Activated T-helper 1 cell treated with anti-CD3 and anti-CD28 coated beads, Interleukin-2, amount 50 U/mL, for 16 hours (primary cell): ENCODE measurements at regions not wholly inside any gene's neighbourhood (a gene's known extent, or its start where the extent isn't known, plus 50 kb on each side); places are given as distances from the start of the nearest gene placed in this dataset.
"Not testable (repeated sequence)": the region's sequence is repeated elsewhere in the genome, so short reads cannot be mapped to it uniquely, and the experiment has no call there.

ENCODE experiments used
- DNase-seq, 2 donors: peaks; one replicate each; pipeline ENCODE4 v3.0.0-alpha.2; 2020; ENCODE audit warnings: low read depth in 1 of 2, low spot score in 1 of 2

DNA sequence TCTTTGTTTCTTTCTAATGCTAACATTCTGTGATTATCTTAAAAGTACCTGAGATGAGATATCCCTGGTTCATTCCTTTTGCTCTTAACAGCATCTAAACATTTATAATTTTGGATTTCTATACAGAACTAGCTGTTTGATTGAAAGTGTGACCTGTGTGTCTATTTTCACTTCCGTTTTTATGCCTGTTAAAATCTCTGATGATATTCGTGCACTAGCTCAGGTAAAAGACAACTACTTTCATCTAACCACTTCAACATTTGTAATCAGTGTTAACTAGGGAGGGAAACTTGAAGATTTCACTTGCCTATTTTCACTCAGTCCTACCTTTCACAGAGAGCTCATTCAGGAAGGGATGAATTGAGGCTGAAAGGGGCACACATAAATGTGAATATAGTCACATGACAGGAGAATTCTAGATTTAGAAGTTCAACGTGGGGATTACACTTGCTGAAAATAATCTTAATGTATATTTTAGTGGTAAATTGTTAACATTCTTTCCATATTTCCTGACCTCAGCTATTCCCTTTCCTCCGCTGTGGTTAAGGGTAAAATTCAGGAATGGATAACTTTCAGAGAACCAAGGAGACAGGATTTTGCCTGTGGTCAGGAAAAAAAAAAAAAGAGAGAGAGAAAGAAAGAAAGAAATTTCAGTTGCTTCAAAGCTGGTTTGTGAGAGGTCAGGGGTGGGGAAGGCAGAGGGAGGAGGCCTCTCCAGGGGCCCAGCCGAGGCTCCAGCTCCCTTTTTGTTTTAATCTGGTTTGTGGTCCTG, 159.8 kb upstream of the TSC22D2 start:
- no peak for DNase-seq

DNA sequence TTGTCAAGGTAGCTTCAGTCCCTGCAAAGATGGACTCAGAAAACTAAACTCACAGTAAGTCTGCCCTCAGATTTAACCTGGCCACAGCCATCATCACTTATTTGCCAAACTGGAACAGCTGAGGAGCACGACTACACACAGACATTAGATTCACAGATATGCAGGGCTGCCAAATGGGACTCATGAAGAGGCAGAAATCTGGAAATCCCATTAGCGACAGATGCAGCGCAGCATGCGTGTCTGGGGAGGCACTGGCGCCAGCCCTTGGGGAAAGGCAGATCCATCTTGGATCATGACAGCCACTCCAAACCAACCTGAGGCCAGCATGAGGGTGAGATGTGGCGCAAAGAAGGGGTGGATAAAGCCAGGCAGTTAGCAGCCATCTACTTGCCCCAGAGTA, 160.7 kb upstream of the TSC22D2 start:
- DNase-seq, result no peak

DNA sequence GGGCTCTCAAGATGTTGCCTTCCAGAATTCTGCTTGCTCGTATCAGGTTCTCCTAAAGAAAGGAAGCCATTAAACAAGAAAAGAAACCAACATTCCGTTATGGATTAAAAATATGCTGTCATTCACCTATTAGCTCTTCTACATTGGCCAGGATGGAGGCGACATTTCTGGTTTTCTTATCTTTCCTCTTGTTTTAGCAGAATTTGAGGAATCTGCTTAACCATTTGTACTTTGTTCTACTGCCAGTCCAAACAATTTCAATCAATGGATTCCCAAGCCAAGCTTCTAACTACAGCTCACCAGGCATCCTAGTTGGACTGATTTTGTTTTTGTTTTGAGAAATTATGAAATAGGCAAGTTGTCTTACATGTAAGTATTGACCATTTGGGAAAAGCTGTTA, 164.6 kb upstream of the TSC22D2 start:
- DNase-seq, result no peak

DNA sequence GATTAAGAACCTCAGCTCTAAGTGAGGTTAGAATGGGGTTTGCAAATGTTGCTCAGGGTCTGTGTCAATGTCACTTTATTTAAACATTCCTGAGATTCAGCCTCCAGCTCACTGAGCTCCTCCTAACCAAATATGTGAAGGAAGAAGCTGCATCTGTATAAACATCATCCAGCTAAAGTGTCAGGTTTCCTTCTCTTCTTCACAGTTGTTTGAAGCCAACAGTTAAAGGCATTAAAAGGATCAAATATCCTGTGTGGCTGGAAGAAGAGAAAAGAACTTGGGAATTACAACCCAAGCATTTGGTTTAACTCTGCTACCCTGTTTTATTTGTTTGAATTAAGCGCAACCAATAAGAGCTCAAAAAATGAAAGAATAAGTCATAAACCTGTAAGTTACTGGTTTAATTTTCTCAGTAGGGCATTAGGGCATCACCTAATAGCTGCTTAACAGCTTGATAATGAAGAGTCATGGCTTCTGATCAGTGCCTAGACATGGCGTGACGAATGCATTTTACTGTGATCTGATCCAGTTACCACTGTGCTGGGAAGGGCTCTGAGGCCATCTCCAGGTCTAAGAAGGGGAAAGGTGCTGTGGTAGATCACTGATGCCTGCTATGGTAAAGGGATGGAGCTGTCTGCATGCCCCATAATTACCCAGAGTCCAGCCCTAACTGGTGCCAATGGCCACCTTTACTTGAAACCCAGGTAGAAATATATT, 165.7 kb upstream of the TSC22D2 start:
- DNase-seq, result no peak

DNA sequence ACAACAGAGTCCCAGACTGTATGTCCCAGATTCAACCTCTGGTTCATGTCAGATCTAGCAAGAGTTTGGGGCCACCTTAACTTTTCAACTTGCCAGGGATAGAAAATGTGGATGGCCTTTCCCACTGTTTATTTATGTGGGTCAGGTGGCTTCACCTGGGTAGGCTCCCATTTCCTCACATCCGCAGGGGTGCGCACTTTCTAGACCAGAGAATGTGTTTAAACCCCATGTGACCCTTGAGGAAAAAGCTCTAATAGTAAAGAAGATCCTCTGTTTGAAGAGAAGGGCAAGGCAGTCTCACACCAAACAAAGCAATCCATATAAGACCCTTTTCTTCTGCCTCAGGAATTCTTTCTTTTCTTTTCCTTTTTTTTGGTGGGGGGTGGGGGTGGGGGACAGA, 167.2 kb upstream of the TSC22D2 start:
- DNase-seq, result no peak

DNA sequence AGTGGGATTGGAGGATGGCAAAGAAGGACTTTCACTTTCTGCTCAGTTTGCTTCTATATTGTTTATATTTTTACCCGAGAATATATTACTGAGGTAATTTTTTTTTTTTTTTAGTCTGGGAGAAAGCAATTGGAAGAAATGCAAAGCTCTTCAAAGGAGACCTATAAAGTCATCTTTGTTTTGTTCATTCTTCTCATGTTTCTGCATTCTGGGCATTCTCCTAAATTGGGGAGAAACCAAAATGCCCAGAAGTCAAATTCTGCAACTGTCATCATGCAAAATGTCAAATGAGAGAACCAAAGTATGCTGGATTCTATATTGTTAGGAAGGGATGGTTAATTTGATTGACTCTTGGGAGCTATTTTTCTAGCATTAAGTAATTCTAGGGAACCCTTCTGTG, 168.3 kb upstream of the TSC22D2 start:
- DNase-seq, result no peak

DNA sequence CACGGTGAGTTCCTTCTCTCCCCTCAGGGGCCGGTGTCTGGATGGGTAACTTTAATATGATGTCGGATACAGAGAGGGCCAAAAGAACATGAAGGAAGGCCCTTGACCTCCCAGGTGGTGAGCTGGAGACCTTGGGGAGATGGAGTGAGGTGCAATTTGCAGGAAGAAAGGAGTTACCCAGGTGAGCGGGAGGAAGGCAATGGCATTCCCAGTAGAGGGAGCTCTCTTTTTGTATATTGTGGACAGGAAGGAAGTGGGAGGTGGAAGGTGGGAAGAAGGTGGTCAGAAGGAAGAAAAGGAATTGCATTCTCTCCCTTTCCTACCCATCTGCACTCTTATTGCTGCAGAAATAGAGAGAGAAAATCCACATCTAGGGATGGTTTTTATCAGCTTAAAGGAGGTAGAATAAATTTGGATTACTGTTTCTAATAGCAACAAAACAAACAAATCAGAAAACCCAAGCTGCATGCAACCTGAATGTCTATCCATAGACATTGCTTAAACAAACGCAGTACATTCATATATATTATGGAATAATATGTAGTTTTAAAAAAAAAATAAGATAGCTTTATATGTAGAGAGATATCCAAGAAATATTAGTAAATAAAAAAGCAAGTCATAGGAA, 169.0 kb upstream of the TSC22D2 start:
- no peak for DNase-seq

DNA sequence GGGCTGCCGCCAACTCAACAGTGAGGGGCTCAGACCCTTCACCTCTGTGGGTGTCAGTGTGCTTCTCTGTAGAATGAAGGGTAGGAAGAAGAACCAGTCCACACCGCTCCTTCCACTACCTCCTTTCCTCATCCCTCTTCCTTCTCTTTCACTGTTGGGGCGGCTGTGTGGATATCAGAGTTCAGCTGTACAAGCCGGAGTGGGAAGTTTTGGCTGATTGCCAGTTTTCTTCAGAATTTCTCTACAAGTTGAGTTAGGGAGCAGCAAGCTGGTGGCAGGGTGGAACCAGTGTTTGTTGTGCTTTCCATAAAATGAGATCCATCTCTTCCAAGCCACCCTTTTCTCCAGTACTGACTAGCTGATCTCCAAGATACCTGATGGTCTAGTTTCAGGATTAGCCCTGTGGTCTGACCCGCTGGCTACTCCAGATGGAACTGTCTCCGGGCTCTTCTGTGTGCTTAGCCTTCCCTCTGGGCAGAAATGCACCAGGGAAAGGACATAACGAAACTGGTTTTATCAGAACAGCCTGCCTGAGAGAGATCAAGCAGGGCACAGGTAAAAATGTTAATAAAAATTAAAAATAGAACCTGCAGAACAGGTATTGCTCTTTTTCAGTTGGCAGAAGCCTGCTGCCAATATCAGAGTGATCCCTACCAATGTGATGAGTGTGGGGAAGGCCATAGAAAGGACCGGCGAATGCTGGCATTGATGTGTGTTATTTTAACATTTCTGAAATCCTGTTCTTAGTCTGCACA, 169.9 kb upstream of the TSC22D2 start:
- DNase-seq, result no peak

DNA sequence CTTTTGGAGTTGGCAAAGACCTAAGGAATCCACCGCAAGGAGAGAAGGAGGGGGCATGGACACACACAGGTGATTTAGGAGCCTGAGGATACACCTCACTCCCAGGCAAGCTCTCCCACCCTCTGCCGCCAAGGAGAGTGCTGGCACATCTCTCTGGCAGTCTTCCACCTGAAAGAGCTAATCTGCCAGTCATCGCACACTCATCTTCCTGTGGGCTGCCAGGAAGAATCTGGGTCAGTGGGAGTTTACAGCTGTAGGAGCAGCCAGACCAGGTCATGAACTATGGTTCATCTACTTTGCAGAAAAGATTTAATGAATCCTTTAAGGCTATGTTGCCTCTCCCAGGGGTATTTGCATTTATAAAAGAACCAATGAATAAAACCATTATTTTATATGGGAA, 170.6 kb upstream of the TSC22D2 start:
- DNase-seq, result no peak

DNA sequence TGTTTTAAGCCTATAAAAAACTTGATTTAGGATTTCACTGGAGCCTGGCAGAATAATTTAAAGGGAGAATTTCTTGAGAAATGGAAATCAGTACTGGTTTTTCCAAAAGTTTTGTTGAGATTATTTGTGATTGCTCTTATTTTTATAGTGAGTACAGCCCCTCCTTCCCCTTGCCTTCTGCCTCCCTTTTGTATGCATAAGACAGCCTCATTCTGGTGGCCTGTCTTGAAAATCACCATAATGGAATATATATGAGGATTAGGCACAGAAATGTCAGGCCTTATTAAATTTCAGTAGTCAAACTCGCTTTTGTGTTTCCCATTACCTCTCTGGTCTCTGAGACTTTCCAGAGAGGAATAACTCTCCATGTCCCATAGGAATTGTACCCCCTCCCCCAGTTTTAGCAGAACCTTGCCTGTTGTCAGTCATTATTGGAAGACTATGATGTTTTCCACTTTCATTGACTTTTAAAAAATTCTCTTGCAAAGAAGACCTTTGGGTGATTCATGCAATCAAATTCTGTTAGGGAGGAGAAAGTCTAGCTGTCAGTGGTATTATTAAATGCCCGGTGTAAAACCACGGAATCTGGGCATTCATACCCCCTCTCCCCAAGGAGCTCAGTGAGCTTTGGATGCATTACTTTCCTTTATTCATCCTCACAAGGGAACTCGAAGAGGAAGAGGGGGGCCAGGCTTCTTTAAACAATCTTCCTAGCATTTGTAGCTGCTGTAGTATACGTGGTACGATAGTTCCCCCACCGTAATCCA, 171.6 kb upstream of the TSC22D2 start:
- DNase-seq, result no peak

DNA sequence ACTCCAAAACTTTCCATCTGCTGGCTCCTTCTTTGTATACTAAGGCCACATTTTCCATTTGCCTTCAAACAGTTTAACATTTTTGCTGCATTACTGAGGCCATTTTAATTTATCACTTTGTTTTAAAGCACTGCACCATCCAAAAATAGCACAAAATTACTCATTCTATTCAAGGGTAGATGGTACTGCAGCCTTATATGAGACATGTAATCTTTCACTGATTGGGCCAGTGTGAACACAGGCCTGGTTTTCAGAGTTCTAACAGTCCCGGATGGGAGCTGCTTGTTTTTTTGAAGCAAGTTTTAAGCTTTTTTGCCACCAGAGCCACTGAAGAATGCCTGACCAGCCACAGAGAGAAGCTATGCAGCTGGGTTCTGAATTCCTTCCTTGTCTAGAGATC, 172.3 kb upstream of the TSC22D2 start:
- DNase-seq, result no peak

DNA sequence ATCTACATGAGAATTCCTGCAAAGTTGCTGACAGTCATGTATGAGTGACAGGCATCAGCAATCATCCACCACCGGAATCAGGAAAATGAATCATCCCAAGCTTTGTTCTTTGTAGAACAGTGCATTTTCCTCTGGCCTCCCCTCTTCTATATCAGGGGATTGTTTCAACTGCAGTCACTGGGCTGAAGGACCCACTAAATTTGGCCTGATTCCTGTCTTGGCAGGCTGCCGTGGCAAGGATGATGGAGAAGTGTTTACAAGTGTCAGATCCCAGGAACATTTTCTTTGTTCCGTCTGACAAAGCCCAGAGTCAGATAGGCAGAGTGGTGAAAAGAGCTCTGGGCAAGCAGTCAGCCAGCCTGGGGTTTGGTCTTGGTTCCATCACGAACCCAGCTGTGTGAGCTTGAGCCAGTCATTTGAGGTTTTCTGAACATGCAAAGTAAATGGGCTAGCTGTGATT, 175.1 kb upstream of the TSC22D2 start:
- DNase-seq, result no peak

DNA sequence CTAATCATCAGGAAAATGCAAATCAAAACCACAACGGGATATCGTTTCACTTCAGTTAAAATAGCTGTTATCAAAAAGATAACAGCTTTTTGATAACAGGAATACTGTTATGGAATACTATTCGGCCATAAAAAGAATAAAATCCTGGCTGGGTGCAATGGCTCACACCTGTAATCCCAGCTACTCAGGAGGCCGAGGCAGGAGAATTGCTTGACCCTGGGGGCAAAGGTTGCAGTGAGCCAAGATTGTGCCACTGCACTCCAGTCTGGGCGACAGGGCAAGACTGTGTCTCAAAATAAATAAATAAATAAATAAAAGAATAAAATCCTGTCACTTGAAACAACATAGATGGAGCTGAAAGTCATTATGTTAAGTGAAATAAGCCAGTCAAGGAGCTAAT, 178.1 kb upstream of the TSC22D2 start:
- DNase-seq, result no peak

DNA sequence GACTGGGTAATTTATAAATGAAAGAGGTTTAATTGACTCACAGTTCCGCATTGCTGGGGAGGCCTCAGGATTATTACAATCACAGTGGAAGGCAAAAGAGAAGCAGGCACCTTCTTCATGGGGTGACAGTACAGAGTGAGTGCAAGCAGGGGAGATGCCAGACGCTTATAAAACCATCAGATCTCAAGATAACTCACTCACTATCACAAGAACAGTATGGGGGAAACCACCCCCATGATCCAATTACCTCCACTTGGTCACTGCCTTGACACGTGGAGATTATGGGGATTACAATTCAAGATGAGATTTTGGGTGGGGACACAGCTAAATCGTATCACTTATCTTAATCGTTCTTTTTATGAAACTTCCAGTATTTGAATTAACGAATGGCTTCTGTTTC, 179.5 kb upstream of the TSC22D2 start:
- DNase-seq, result not testable (repeated sequence)

DNA sequence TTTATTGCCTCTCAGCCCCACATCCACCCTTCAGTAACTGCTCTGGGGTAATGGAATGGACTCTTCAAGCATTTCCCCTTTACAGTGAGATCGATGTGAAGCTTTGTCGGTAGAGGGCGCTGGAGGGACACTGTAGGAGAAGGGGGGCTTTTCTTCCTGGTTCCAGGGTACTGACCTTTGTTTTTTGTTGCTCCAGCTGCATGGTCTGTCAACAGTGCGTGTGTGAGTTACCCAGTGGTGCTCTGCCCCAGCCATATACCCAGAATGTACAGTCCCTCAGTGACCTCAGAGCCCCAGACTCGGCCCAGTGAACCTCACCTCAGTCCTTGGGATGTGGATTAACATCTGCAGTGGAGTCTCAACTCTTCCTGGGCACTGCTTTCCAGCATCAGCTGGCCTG, 180.3 kb upstream of the TSC22D2 start:
- DNase-seq, result no peak

DNA sequence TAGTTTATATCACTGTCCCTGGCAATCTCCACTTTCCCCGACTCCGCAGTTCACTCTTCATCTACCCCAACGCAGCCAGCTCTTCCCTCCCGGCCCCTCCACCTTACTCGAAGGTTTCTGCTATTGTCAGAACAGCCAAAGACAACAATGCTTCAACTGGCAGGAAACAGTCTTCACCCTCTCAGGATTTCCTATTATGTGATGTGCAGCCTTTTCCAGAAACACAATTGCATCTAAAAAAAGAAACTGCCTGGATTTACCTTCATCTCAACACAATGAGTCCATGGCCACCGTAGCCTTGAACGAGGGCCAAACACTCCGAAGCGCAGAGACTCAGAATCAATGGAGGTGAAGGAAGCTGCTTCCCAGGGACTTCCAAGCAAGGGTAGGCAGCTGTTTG, 182.1 kb upstream of the TSC22D2 start:
- no peak for DNase-seq

DNA sequence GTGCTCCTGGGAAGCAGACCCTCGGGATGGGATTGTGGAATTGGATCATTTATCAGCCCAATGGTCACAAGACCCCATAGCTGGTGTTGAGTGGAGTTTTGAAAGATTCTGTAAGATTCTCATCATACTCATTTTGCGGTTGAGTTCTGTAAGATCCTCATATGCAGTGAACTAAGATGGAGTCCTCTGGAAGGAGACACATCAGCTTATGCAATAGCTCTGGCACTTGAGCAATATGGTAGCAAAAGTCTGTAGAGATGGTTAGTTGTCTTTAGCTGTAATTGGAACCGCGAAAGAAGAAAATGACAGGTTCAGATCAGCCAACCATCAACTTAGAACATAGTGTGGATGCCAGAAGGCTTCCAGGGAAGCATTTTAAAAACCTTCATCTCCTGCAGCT, 184.5 kb upstream of the TSC22D2 start:
- DNase-seq, result no peak

DNA sequence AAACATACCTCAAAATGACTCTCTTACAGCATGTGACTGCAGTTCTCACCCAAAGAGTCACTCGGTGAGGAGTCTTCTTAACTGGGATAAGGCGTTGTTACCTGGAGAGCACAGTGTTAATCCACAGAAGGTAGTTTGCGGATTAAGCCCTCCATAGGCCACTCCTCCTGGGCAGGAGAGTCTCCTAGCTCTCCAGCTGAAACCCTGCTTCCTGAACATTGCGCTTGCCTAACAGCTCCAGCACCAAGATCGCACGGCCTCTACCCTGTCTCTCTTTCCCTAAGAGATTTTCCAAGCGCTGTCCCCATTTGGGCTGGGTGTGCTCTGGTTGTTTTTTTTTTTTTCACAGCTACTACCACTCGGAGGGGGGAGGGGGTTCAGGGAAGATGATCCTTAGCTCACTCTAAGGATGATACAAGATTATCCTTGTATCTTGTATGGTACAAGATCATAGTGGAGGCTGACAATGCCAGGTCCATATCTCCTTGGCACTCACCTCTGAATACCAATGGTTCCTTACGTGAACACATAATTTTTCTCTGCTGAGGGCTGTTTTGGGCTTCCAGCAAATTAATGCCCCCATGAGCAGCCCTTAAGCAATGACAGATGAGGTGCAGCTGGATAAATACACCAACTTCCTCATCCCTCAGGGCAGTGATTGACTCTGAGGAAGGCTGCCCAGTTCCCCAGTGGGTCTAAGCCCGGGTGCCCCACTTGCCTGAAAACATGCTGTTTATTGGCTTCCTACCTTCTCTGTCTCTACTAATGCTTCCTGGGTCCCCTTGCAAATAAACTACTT, 185.2 kb upstream of the TSC22D2 start:
- no peak for DNase-seq

DNA sequence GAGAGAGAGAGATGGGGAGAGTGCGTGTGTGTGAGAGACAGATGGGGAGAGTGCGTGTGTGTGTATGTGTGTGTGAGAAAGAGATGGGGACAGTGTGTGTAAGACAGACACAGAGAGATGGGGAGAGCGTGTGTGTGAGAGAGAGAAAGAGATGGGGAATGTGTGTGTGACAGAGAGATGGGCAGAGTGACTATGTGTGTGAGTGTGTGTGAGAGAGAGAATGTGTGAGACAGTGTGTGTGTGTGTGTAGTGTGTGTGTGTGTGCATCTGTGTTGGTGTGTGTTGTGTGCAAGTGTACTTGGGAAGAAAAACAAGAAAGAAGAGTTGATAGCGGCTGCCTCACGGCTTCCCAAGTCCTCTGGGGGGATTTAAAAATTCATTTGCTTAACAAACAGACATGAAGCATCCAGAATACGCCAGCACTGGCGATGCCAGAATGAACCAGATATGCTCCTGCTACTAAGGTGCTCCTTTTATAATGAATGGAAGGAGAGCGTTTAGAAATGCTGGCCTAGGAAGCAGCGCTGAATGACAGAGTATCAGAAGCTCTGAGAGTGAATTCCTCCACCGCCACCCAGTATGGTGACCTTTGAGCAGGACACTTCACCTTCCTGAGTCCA, 186.1 kb upstream of the TSC22D2 start:
- DNase-seq, result no peak

DNA sequence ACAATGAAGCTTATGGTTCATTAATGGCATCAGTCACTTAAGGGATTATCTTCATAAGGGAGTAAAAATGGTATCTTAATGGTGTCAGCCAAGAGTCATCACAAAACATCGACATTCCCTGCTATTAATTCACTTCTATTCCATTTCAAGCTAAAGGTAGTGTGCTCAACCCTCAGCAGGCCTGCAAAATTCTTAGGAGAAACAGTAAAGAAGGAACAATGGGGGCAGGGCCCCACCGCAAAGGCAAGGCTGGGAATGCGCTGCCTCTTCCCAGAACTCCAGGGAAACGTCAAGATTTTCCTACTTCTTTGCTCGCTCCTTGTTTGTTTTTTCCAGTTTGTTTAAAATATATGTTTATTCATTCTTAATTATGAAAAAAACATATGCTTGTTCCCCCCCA, 187.3 kb upstream of the TSC22D2 start:
- no peak for DNase-seq
